ENCODE measurements at regions not wholly inside any gene's neighbourhood (a gene's known extent, or its start where the extent isn't known, plus 50 kb on each side); places are given as distances from the start of the nearest gene placed in this dataset.

GRCh38 chr1:101120868-101121267, 95.3 kb upstream of the DPH5 start:
- TF ChIP-seq EZH2 (IDR thresholded peaks at IDR 0.05; ENCODE audit: low read length, missing control alignments) = no peak
- no peak for TF ChIP-seq CTCF (conservative IDR thresholded peaks at IDR 0.05 in 1 of 2, IDR thresholded peaks at IDR 0.05 in 1 of 2; ENCODE audit: low read depth in 1 of 2, low read length in 2 of 2)
- Histone ChIP-seq H3K9me3 (ENCODE audit: control insufficient read depth, insufficient read depth, low read depth, low read length) (no peaks in the 10 kb centered on the region), H4K20me1 (ENCODE audit: control insufficient read depth, extremely low read depth, insufficient read depth, low read length) (no peaks in the 10 kb centered on the region), H3K9ac (ENCODE audit: insufficient read depth, low read length) (no peak overlapping the region), H3K4me1 (ENCODE audit: control insufficient read depth, extremely low read depth, insufficient read depth, low read length) (no peaks in the 10 kb centered on the region), H3K4me2 (ENCODE audit: extremely low read depth, insufficient read depth, low read length) (no peak overlapping the region), H3K27me3 (ENCODE audit: control insufficient read depth, insufficient read depth, low read length) (no peaks in the 10 kb centered on the region), H3K79me2 (ENCODE audit: control insufficient read depth, insufficient read depth, low read length) (no peaks in the 10 kb centered on the region), H3K36me3 (ENCODE audit: control insufficient read depth, insufficient read depth, low read length) (no peaks in the 10 kb centered on the region), H3K4me3 (replicated peaks in 1 of 4; ENCODE audit: control extremely low read depth in 1 of 4, insufficient read depth in 1 of 4, low read depth in 3 of 4, low read length in 4 of 4) (no peak overlapping the region), H3K27ac (ENCODE audit: insufficient read depth, low read length) (no peak overlapping the region), H2AFZ (ENCODE audit: low read length) (no peak overlapping the region)
- no peak for DNase-seq (ENCODE audit: low read depth in 2 of 2)

GRCh38 chr1:101119289-101119688, 93.7 kb upstream of the DPH5 start:
- Histone ChIP-seq H3K79me2 (ENCODE audit: control insufficient read depth, insufficient read depth, low read length) (no peaks in the 10 kb centered on the region), H3K4me1 (ENCODE audit: control insufficient read depth, extremely low read depth, insufficient read depth, low read length) (no peaks in the 10 kb centered on the region), H3K9me3 (ENCODE audit: control insufficient read depth, insufficient read depth, low read depth, low read length) (no peaks in the 10 kb centered on the region), H3K36me3 (ENCODE audit: control insufficient read depth, insufficient read depth, low read length) (no peaks in the 10 kb centered on the region), H4K20me1 (ENCODE audit: control insufficient read depth, extremely low read depth, insufficient read depth, low read length) (no peaks in the 10 kb centered on the region), H2AFZ (ENCODE audit: low read length) (no peak overlapping the region), H3K4me3 (replicated peaks in 1 of 4; ENCODE audit: control extremely low read depth in 1 of 4, insufficient read depth in 1 of 4, low read depth in 3 of 4, low read length in 4 of 4) (no peak overlapping the region), H3K27ac (ENCODE audit: insufficient read depth, low read length) (no peak overlapping the region), H3K27me3 (ENCODE audit: control insufficient read depth, insufficient read depth, low read length) (no peaks in the 10 kb centered on the region), H3K9ac (ENCODE audit: insufficient read depth, low read length) (no peak overlapping the region), H3K4me2 (ENCODE audit: extremely low read depth, insufficient read depth, low read length) (no peak overlapping the region)
- no peak for DNase-seq (ENCODE audit: low read depth in 2 of 2)
- TF ChIP-seq EZH2 (IDR thresholded peaks at IDR 0.05; ENCODE audit: low read length, missing control alignments) (no peak), CTCF (conservative IDR thresholded peaks at IDR 0.05 in 1 of 2, IDR thresholded peaks at IDR 0.05 in 1 of 2; ENCODE audit: low read depth in 1 of 2, low read length in 2 of 2) (no peak)

GRCh38 chr1:101116006-101116405, 90.4 kb upstream of the DPH5 start:
- H4K20me1 ChIP-seq (ENCODE audit: control insufficient read depth, extremely low read depth, insufficient read depth, low read length) = no peaks in the 10 kb centered on the region
- H3K27me3 ChIP-seq (ENCODE audit: control insufficient read depth, insufficient read depth, low read length) = no peaks in the 10 kb centered on the region
- no peak for DNase-seq (ENCODE audit: low read depth in 2 of 2)
- TF ChIP-seq EZH2 (IDR thresholded peaks at IDR 0.05; ENCODE audit: low read length, missing control alignments) = no peak
- no peak for TF ChIP-seq CTCF (conservative IDR thresholded peaks at IDR 0.05 in 1 of 2, IDR thresholded peaks at IDR 0.05 in 1 of 2; ENCODE audit: low read depth in 1 of 2, low read length in 2 of 2)
- H3K9me3 ChIP-seq (ENCODE audit: control insufficient read depth, insufficient read depth, low read depth, low read length) = no peaks in the 10 kb centered on the region
- no peak overlapping the region for H3K4me2 ChIP-seq (ENCODE audit: extremely low read depth, insufficient read depth, low read length)
- no peak overlapping the region for H3K4me3 ChIP-seq (replicated peaks in 1 of 4; ENCODE audit: control extremely low read depth in 1 of 4, insufficient read depth in 1 of 4, low read depth in 3 of 4, low read length in 4 of 4)
- H3K27ac ChIP-seq (ENCODE audit: insufficient read depth, low read length) = no peak overlapping the region
- H2AFZ ChIP-seq (ENCODE audit: low read length) = no peak overlapping the region
- no peaks in the 10 kb centered on the region for H3K4me1 ChIP-seq (ENCODE audit: control insufficient read depth, extremely low read depth, insufficient read depth, low read length)
- H3K9ac ChIP-seq (ENCODE audit: insufficient read depth, low read length) = no peak overlapping the region
- no peaks in the 10 kb centered on the region for H3K79me2 ChIP-seq (ENCODE audit: control insufficient read depth, insufficient read depth, low read length)
- H3K36me3 ChIP-seq (ENCODE audit: control insufficient read depth, insufficient read depth, low read length) = no peaks in the 10 kb centered on the region
